DND-41 (cell line): ENCODE measurements at regions not wholly inside any gene's neighbourhood (a gene's known extent, or its start where the extent isn't known, plus 50 kb on each side); places are given as distances from the start of the nearest gene placed in this dataset.

Experiments used
- ATAC-seq: fragments of 200-7000 bp; cut with Tn5 transposase; 3 replicates; pipeline ENCODE4 v1.9.1; 2021; ENCODE audit warnings: low read depth; ENCODE audit not compliant: insufficient read depth
- DNase-seq: peaks from one replicate; pipeline ENCODE4 v3.0.0-alpha.2; 2020
- H2AFZ ChIP-seq: 2 replicates; pipeline ENCODE4 v1.6.0; 2012; ENCODE audit warnings: low read depth, low read length
- H3K27ac ChIP-seq: 2 replicates; pipeline ENCODE4 v1.5.1; 2012; ENCODE audit warnings: low read length, inconsistent platforms
- H3K27me3 ChIP-seq: fragments of 200-600 bp; sonication (generic); 2 replicates; pipeline ENCODE4 v1.6.0; 2012; ENCODE audit warnings: low read length, mild to moderate bottlenecking, inconsistent platforms; ENCODE audit not compliant: insufficient read depth, poor library complexity
- H3K36me3 ChIP-seq: 2 replicates; pipeline ENCODE4 v1.5.1; 2012; ENCODE audit warnings: low read length, inconsistent platforms; ENCODE audit not compliant: insufficient read depth
- H3K4me1 ChIP-seq: 2 replicates; pipeline ENCODE4 v1.5.1; 2012; ENCODE audit warnings: mild to moderate bottlenecking, low read length; ENCODE audit not compliant: insufficient read depth
- H3K4me2 ChIP-seq: 2 replicates; pipeline ENCODE4 v1.6.0; 2012; ENCODE audit warnings: mild to moderate bottlenecking, moderate library complexity, low read length, inconsistent platforms; ENCODE audit not compliant: insufficient read depth
- H3K4me3 ChIP-seq, 2 experiments: fragments of 200-600 bp in 1 of 2; shearing (Covaris generic) in 1 of 2; 2 replicates each; pipeline ENCODE4 v1.5.1; 2012 to 2016; ENCODE audit warnings: inconsistent platforms in 2 of 2, low read length in 2 of 2, mild to moderate bottlenecking in 2 of 2, low read depth in 1 of 2, moderate library complexity in 1 of 2
- H3K79me2 ChIP-seq: 2 replicates; pipeline ENCODE4 v1.6.0; 2012; ENCODE audit warnings: low read length, inconsistent platforms; ENCODE audit not compliant: insufficient read depth
- H3K9ac ChIP-seq: 2 replicates; pipeline ENCODE4 v1.6.0; 2012; ENCODE audit warnings: low read depth, mild to moderate bottlenecking, inconsistent platforms, low read length, moderate library complexity
- H3K9me3 ChIP-seq: 2 replicates; pipeline ENCODE4 v1.5.1; 2012; ENCODE audit warnings: low read length, moderate library complexity, mild to moderate bottlenecking, inconsistent platforms; ENCODE audit not compliant: insufficient read depth, severe bottlenecking
- H4K20me1 ChIP-seq: 2 replicates; pipeline ENCODE4 v1.6.0; 2012; ENCODE audit warnings: low read length; ENCODE audit not compliant: insufficient read depth
- CTCF ChIP-seq: IDR thresholded peaks from 2 replicates; pipeline ENCODE4 v1.5.1; 2012; ENCODE audit warnings: borderline replicate concordance, low read length, moderate library complexity, mild to moderate bottlenecking; ENCODE audit not compliant: poor library complexity, severe bottlenecking; ENCODE audit errors: extremely low read depth
- EZH2 ChIP-seq: IDR thresholded peaks from 3 replicates; pipeline ENCODE4 v1.6.1; 2012; ENCODE audit warnings: borderline replicate concordance, low read depth, mild to moderate bottlenecking, moderate library complexity, low read length, inconsistent platforms; ENCODE audit not compliant: severe bottlenecking

GRCh38 chr1:81270051-81270450, 530.7 kb upstream of the ADGRL2 start:
- Histone ChIP-seq H3K9ac (no peak overlapping the region), H4K20me1 (no peaks in the 10 kb centered on the region), H3K79me2 (no peaks in the 10 kb centered on the region), H3K4me3 (no peak overlapping the region), H3K4me1 (no peaks in the 10 kb centered on the region), H3K4me2 (no peak overlapping the region), H3K27me3 (no peaks in the 10 kb centered on the region), H3K27ac (no peak overlapping the region), H3K36me3 (no peaks in the 10 kb centered on the region), H3K9me3 (no peaks in the 10 kb centered on the region), H2AFZ (no peak overlapping the region)
- no peak for DNase-seq
- ATAC-seq = no peak
- TF ChIP-seq EZH2 (no peak), CTCF (no peak)

- H3K9ac ChIP-seq = no peak overlapping the region
- no peaks in the 10 kb centered on the region for H3K79me2 ChIP-seq
- no peaks in the 10 kb centered on the region for H3K9me3 ChIP-seq
- no peak overlapping the region for H3K4me3 ChIP-seq
- H3K4me1 ChIP-seq = no peaks in the 10 kb centered on the region
- no peaks in the 10 kb centered on the region for H3K27me3 ChIP-seq
- TF ChIP-seq CTCF (no peak), EZH2 (no peak)
- H2AFZ ChIP-seq = no peak overlapping the region
- DNase-seq (no peak), ATAC-seq (no peak)
- H4K20me1 ChIP-seq = no peaks in the 10 kb centered on the region
- no peaks in the 10 kb centered on the region for H3K36me3 ChIP-seq
- no peak overlapping the region for H3K4me2 ChIP-seq
- H3K27ac ChIP-seq = no peak overlapping the region
These were observed 535.8 kb upstream of the ADGRL2 start for GRCh38 chr1:81264976-81265375.

- Histone ChIP-seq H3K4me3 (no peak overlapping the region), H3K79me2 (no peaks in the 10 kb centered on the region), H3K27ac (no peak overlapping the region), H3K9ac (no peak overlapping the region), H3K27me3 (no peaks in the 10 kb centered on the region), H3K36me3 (no peaks in the 10 kb centered on the region), H4K20me1 (no peaks in the 10 kb centered on the region), H3K4me2 (no peak overlapping the region), H3K4me1 (no peaks in the 10 kb centered on the region), H2AFZ (no peak overlapping the region), H3K9me3 (no peaks in the 10 kb centered on the region)
- DNase-seq = no peak
- no peak for ATAC-seq
- TF ChIP-seq CTCF (no peak), EZH2 (no peak)
These were observed 540.9 kb upstream of the ADGRL2 start for GRCh38 chr1:81259625-81260411.
